ENCODE measurements at regions not wholly inside any gene's neighbourhood (a gene's known extent, or its start where the extent isn't known, plus 50 kb on each side); places are given as distances from the start of the nearest gene placed in this dataset.

DNA sequence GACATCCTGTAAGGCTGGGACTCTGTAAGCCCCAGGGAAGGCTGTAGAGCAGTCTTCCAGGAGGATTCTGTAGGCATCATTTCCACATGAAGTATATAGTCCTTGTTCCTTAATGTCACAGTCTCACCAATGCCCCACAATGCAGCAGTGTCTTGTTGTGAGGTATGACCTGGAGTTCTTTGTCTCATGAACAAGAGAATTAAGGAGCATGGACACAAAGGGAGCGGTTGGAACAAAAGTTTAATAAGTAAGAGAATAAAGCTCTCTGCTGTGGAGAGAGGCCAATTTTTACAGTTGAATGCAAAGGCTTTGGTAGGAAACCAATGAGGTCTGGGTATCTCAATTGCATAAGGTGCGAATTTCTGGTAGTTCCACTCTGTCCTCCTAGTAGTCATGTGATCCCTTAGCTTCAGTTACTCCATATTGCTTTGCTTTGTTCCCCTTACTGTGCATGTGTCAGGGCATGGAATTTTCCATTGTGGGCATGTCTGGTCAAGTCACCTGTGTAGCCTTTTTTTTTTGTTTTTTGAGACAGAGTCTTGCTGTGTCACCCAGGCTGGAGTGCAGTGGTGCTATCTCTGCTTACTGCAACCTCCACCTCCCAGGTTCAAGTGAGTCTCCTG, 124.3 kb upstream of the TMTC4 start:
- Mint-ChIP-seq H3K36me3 (ENCODE audit: unreplicated experiment) (no peaks in the 10 kb centered on the region), H3K27ac (ENCODE audit: unreplicated experiment) (no peak overlapping the region), H3K27me3 (ENCODE audit: unreplicated experiment) (no peaks in the 10 kb centered on the region), H3K4me1 (ENCODE audit: unreplicated experiment) (no peaks in the 10 kb centered on the region), H3K9me3 (ENCODE audit: unreplicated experiment) (peaks cover 5% of the 10 kb centered on the region), H3K4me3 (ENCODE audit: unreplicated experiment) (no peak overlapping the region)
- TF ChIP-seq, protein P1, sequence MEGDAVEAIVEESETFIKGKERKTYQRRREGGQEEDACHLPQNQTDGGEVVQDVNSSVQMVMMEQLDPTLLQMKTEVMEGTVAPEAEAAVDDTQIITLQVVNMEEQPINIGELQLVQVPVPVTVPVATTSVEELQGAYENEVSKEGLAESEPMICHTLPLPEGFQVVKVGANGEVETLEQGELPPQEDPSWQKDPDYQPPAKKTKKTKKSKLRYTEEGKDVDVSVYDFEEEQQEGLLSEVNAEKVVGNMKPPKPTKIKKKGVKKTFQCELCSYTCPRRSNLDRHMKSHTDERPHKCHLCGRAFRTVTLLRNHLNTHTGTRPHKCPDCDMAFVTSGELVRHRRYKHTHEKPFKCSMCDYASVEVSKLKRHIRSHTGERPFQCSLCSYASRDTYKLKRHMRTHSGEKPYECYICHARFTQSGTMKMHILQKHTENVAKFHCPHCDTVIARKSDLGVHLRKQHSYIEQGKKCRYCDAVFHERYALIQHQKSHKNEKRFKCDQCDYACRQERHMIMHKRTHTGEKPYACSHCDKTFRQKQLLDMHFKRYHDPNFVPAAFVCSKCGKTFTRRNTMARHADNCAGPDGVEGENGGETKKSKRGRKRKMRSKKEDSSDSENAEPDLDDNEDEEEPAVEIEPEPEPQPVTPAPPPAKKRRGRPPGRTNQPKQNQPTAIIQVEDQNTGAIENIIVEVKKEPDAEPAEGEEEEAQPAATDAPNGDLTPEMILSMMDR (IDR thresholded peaks at IDR 0.05) = no peak
- DNase-seq (ENCODE audit: extremely low spot score, unreplicated experiment) = no peak

GRCh38 chr13:100797921-100798320, 123.3 kb upstream of the TMTC4 start:
- no peak for DNase-seq (ENCODE audit: extremely low spot score, unreplicated experiment)
- H3K36me3 Mint-ChIP-seq (ENCODE audit: unreplicated experiment) = no peaks in the 10 kb centered on the region
- TF ChIP-seq, protein P1 (IDR thresholded peaks at IDR 0.05) = no peak
- H3K4me3 Mint-ChIP-seq (ENCODE audit: unreplicated experiment) = no peak overlapping the region
- no peaks in the 10 kb centered on the region for H3K4me1 Mint-ChIP-seq (ENCODE audit: unreplicated experiment)
- H3K9me3 Mint-ChIP-seq (ENCODE audit: unreplicated experiment) = peaks cover 13% of the 10 kb centered on the region
- H3K27me3 Mint-ChIP-seq (ENCODE audit: unreplicated experiment) = no peaks in the 10 kb centered on the region
- H3K27ac Mint-ChIP-seq (ENCODE audit: unreplicated experiment) = no peak overlapping the region

DNA sequence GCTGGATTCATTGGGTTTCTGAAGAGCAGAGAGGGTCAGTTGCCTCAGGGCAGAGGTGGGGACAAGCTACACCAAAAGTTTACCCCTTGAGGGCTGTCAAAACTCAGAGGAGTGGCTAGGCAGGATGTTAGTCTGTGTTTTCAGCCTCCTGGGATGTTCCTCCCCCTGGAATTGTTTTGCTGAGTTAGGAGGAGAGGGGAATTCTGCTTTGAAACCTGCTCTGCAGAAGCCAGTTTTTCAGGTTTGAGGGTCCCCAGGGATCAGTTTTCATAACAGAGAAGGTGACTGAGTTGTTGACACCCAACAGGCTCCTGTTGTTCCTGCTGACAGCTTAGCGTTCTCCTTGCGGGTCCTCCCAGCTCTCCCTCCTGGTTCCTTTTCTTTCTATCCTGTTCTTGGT, 121.9 kb upstream of the TMTC4 start:
- no peaks in the 10 kb centered on the region for H3K36me3 Mint-ChIP-seq (ENCODE audit: unreplicated experiment)
- H3K4me1 Mint-ChIP-seq (ENCODE audit: unreplicated experiment) = no peaks in the 10 kb centered on the region
- no peak overlapping the region for H3K4me3 Mint-ChIP-seq (ENCODE audit: unreplicated experiment)
- DNase-seq (ENCODE audit: extremely low spot score, unreplicated experiment) = no peak
- TF ChIP-seq, protein P1 (IDR thresholded peaks at IDR 0.05) = no peak
- H3K9me3 Mint-ChIP-seq (ENCODE audit: unreplicated experiment) = peaks cover 13% of the 10 kb centered on the region
- H3K27ac Mint-ChIP-seq (ENCODE audit: unreplicated experiment) = no peak overlapping the region
- no peaks in the 10 kb centered on the region for H3K27me3 Mint-ChIP-seq (ENCODE audit: unreplicated experiment)

DNA sequence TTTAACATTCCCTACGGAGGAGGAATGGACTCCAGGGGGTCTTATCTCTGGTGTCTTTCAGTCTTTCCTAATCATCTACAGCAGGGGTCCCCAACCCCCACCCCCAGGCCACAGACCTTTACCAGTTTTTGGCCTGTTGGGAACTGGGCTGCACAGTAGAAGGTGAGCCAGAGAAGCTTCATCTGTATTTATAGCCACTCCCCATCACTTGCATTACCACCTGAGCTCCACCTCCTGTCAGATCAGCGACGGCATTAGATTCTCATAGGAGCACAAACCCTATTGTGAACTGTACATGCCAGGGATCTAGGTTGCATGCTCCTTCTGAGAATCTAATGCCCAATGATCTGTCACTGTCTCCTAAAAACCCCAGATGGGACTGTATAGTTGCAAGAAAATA, 120.0 kb upstream of the TMTC4 start:
- Mint-ChIP-seq H3K9me3 (ENCODE audit: unreplicated experiment) (peaks cover 13% of the 10 kb centered on the region), H3K36me3 (ENCODE audit: unreplicated experiment) (no peaks in the 10 kb centered on the region), H3K4me1 (ENCODE audit: unreplicated experiment) (no peaks in the 10 kb centered on the region), H3K4me3 (ENCODE audit: unreplicated experiment) (no peak overlapping the region), H3K27ac (ENCODE audit: unreplicated experiment) (no peak overlapping the region), H3K27me3 (ENCODE audit: unreplicated experiment) (peaks cover 2% of the 10 kb centered on the region)
- DNase-seq (ENCODE audit: extremely low spot score, unreplicated experiment) = no peak
- TF ChIP-seq, protein P1 (IDR thresholded peaks at IDR 0.05) = no peak

DNA sequence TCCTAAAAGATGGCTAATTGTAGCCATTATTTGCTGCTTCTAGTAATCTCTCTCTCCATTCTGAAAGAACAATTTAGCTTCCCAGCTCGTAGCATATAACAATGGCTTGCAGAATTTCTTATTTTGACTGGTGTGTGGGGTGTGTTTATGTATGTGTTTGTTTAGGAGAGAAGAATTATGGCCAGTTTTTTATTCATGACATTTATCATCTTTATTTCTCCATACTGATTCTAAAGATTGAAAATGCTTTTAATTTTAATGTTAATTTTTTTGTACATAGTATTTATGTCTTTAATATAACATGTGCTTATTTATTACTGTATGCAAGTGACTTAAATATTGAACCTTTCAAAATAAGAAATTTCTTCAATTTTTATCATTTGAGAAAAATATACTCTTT, 115.8 kb upstream of the TMTC4 start:
- DNase-seq (ENCODE audit: extremely low spot score, unreplicated experiment) = no peak
- peaks cover 11% of the 10 kb centered on the region for H3K27me3 Mint-ChIP-seq (ENCODE audit: unreplicated experiment)
- H3K9me3 Mint-ChIP-seq (ENCODE audit: unreplicated experiment) = peaks cover 9% of the 10 kb centered on the region
- H3K27ac Mint-ChIP-seq (ENCODE audit: unreplicated experiment) = no peak overlapping the region
- H3K4me3 Mint-ChIP-seq (ENCODE audit: unreplicated experiment) = no peak overlapping the region
- H3K4me1 Mint-ChIP-seq (ENCODE audit: unreplicated experiment) = no peaks in the 10 kb centered on the region
- no peaks in the 10 kb centered on the region for H3K36me3 Mint-ChIP-seq (ENCODE audit: unreplicated experiment)
- TF ChIP-seq, protein P1 (IDR thresholded peaks at IDR 0.05) = no peak

Measured in osteocyte (in vitro differentiated cells).